ENCODE measurements at regions not wholly inside any gene's neighbourhood (a gene's known extent, or its start where the extent isn't known, plus 50 kb on each side); places are given as distances from the start of the nearest gene placed in this dataset.
"Not testable (repeated sequence)": the region's sequence is repeated elsewhere in the genome, so short reads cannot be mapped to it uniquely, and the experiment has no call there.

DNA sequence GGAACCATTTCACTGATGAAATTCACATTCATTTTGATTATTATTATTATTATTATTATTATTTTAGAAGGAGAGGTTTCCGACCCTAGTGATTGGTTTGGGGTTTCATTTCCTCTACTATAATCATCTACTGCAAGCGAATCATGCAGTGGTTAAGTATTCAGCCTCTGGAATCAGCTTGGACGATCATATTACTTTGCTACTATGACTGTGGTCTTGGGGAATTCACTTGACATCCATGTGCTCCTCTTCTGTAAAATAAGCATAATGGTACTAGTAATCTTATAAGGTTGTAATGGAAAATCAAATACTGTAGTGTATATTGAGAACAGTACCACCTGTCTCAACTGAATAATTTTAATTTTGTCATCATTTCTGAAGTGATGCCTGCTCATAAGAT lies 132.1 kb upstream of the SLC4A4 start:
- intact Hi-C loops (cut with micrococcal nuclease), result no loop called here
- no peak overlapping the region for H3K27ac Mint-ChIP-seq
- peaks cover 1% of the 10 kb centered on the region for H3K27me3 Mint-ChIP-seq
- H3K4me1 Mint-ChIP-seq (ENCODE audit: low read depth), result no peaks in the 10 kb centered on the region
- H3K36me3 Mint-ChIP-seq (ENCODE audit: low read depth), result no peaks in the 10 kb centered on the region
- H3K9me3 Mint-ChIP-seq, result no peaks in the 10 kb centered on the region
- H3K4me3 Mint-ChIP-seq, result no peak overlapping the region

DNA sequence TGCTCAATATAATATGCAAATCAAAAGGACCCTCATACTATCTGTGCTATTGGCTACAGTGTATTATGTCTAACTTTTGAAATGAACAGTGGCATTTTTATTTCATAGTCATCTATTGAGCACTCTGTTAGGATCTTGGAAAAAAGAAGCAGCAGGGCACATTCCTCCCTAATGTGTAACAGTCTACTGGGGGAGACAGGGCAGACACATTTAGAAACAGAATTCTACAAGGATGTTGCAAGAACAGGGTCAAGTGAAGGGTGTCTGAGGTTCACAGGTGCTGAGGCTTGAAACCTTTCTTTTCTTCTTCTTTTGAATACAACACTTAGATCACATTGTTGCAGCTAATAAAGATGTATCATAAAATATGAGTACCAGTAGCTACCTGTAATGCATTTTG lies 129.7 kb upstream of the SLC4A4 start:
- Mint-ChIP-seq H3K9me3 (no peaks in the 10 kb centered on the region), H3K36me3 (ENCODE audit: low read depth) (no peaks in the 10 kb centered on the region), H3K4me1 (ENCODE audit: low read depth) (no peaks in the 10 kb centered on the region), H3K27ac (no peak overlapping the region), H3K4me3 (no peak overlapping the region), H3K27me3 (peaks cover 1% of the 10 kb centered on the region)
- intact Hi-C loops (cut with micrococcal nuclease), result no loop called here

DNA sequence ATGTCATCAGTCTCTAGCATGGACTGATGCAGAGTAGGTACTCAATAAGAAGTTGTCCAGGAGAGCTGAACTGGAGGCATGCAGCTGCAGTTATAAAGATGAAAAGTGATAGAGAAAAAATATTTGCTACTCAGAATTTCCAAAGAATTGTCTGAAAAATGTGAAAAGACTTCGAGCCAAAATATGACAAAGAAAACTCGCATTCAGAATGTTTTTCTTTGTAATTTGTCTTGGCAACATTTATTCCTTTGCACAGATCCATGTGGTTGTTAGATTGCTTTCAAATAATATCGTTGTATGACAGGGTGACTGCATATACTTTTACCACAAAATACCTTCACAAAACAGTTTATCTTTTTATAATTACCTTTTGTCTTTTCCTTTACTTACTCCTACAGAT lies 128.0 kb upstream of the SLC4A4 start:
- Mint-ChIP-seq H3K4me1 (ENCODE audit: low read depth) (no peaks in the 10 kb centered on the region), H3K27me3 (peaks cover 1% of the 10 kb centered on the region), H3K36me3 (ENCODE audit: low read depth) (no peaks in the 10 kb centered on the region), H3K4me3 (no peak overlapping the region), H3K27ac (no peak overlapping the region), H3K9me3 (no peaks in the 10 kb centered on the region)
- intact Hi-C loops (cut with micrococcal nuclease), result no loop called here

DNA sequence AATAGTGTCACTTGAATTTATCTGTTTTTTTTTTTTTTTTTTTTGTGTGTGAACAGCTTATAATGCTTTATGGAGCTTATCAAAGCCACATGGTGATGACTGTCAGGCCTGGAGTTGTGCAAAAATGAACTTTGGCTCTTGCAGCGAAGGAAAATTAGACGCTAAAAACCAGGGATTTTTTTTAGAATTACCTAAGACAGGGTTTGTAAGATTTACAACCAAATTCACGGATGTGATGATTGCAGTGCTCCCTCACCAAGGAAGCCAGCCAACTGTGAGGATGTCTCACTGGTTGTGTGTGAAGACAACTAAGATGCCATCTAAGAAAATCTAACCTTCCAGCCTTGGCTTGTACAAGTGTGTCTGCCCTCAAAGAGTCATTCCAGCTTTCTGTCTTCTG lies 127.1 kb upstream of the SLC4A4 start:
- H3K4me3 Mint-ChIP-seq, result no peak overlapping the region
- no peak overlapping the region for H3K27ac Mint-ChIP-seq
- H3K27me3 Mint-ChIP-seq, result peaks cover 1% of the 10 kb centered on the region
- H3K36me3 Mint-ChIP-seq (ENCODE audit: low read depth), result no peaks in the 10 kb centered on the region
- H3K9me3 Mint-ChIP-seq, result no peaks in the 10 kb centered on the region
- intact Hi-C loops (cut with micrococcal nuclease), result no loop called here
- H3K4me1 Mint-ChIP-seq (ENCODE audit: low read depth), result no peaks in the 10 kb centered on the region

DNA sequence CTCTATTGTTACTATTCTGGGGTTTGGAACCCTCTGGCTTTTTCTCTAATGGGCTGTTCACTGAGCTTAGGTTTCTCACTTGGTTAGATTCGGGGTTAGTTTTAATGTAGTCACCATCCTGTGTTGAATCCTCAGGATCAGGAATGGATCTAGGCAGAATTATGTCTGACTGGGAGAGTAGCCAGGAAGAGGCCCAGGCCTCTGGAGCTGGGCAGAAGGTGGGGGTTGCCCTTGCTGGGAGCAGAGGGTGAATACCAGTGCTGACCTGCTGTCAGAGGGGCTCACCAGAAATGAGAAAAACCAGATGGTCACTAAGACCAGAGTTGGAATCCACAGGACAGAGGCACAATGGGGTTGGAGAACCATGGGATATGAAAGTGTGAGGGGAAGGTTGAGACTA lies 126.6 kb upstream of the SLC4A4 start:
- no peak overlapping the region for H3K4me3 Mint-ChIP-seq
- H3K36me3 Mint-ChIP-seq (ENCODE audit: low read depth), result no peaks in the 10 kb centered on the region
- H3K4me1 Mint-ChIP-seq (ENCODE audit: low read depth), result no peaks in the 10 kb centered on the region
- H3K27ac Mint-ChIP-seq, result no peak overlapping the region
- H3K27me3 Mint-ChIP-seq, result peaks cover 1% of the 10 kb centered on the region
- H3K9me3 Mint-ChIP-seq, result no peaks in the 10 kb centered on the region
- intact Hi-C loops (cut with micrococcal nuclease), result no loop called here

DNA sequence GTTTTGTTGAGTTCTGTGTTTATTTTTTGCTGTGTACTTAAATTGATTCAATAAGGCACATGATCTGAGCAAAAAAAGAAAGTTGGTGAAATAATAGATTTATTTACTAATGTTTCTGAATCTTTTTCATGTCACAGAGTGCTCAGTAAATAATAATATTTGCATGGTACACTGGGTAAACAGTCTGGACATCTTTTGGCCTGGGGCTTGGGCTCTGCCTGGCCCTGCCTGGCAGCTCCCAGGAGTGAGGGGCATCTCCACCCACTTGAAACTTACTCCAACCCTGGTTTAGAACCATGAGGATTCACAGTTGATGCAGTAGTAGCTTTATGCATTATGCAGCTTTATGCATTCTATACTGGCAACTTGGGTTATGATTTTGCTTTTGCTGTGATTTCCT lies 124.2 kb upstream of the SLC4A4 start:
- no peak overlapping the region for H3K27ac Mint-ChIP-seq
- no peaks in the 10 kb centered on the region for H3K4me1 Mint-ChIP-seq (ENCODE audit: low read depth)
- H3K4me3 Mint-ChIP-seq, result no peak overlapping the region
- intact Hi-C loops (cut with micrococcal nuclease), result no loop called here
- H3K9me3 Mint-ChIP-seq, result no peaks in the 10 kb centered on the region
- no peaks in the 10 kb centered on the region for H3K36me3 Mint-ChIP-seq (ENCODE audit: low read depth)
- peaks cover 1% of the 10 kb centered on the region for H3K27me3 Mint-ChIP-seq

DNA sequence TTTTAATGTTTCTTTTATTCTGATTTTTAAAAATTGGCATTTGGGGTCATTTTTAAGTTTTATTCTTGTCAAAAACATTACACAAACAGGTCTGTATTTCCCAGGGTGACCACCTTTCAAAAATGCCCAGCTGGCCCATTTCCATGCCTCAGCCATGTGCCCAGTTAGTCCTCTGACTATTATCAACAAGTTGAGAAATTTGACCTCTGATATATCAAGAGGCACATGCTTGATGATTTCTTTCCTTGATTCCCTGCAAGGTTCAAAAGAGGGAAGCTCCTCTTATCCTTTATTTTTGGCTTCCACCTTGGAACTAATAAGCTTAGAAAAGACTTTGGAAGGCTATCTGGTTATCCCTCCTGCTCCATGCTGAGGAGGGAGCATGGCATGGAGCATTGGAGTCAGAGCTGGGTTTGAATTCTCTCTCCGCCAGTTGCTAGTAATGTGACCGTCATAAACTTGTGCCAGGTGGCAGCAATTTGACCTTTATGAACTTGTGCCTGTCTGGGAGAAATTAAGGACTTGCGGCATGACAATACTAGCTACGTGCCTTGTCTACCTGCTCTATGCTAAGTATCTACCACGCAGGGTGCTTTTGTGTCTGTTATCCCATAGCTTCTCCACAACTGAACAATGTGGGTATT lies 122.4 kb upstream of the SLC4A4 start:
- Mint-ChIP-seq H3K4me3 (no peak overlapping the region), H3K4me1 (ENCODE audit: low read depth) (no peaks in the 10 kb centered on the region), H3K27me3 (no peaks in the 10 kb centered on the region), H3K9me3 (no peaks in the 10 kb centered on the region), H3K36me3 (ENCODE audit: low read depth) (no peaks in the 10 kb centered on the region), H3K27ac (no peak overlapping the region)
- intact Hi-C loops (cut with micrococcal nuclease), result no loop called here

DNA sequence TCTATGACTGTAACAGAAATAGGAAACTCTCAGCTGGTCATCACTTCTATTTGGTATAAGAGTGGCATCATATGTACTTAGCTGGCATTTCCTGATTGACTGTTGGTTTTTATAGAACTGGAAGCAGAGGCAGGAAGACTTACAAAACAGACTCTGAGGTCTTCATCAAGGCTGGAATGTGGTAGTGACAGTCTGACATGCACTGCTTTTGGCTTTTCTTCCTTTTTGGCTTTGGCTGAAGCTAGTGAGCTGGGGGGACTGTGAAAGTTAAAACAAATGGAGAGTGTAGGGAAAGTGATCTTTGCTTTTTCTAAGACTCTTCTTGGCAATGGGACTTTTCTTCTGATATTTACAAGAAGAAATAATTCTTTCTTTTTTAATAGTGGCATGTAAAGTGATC lies 121.1 kb upstream of the SLC4A4 start:
- intact Hi-C loops (cut with micrococcal nuclease), result no loop called here
- no peaks in the 10 kb centered on the region for H3K9me3 Mint-ChIP-seq
- no peaks in the 10 kb centered on the region for H3K27me3 Mint-ChIP-seq
- H3K4me3 Mint-ChIP-seq, result no peak overlapping the region
- H3K27ac Mint-ChIP-seq, result no peak overlapping the region
- no peaks in the 10 kb centered on the region for H3K36me3 Mint-ChIP-seq (ENCODE audit: low read depth)
- no peaks in the 10 kb centered on the region for H3K4me1 Mint-ChIP-seq (ENCODE audit: low read depth)

DNA sequence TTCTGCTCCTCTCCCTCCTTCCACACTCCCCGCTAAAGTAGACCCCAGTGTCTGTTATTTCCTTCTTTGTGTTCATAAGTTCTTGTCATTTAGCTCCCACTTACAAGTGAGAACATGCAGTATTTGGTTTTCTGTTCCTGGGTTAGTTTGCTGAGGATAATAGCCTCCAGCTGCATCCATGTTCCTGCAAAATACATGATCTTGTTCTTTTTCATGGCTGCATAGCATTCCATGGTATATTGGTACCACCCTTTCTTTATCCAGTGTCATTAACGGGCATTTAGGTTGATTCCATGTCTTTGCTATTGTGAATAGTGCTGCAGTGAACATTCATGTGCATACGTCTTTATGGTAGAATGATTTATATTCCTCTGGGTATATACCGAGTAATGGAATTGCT lies 118.0 kb upstream of the SLC4A4 start:
- H3K27me3 Mint-ChIP-seq; H3K4me1 Mint-ChIP-seq (ENCODE audit: low read depth); H3K4me3 Mint-ChIP-seq; H3K27ac Mint-ChIP-seq; intact Hi-C loops (cut with micrococcal nuclease); H3K9me3 Mint-ChIP-seq; H3K36me3 Mint-ChIP-seq (ENCODE audit: low read depth): not testable (repeated sequence)

DNA sequence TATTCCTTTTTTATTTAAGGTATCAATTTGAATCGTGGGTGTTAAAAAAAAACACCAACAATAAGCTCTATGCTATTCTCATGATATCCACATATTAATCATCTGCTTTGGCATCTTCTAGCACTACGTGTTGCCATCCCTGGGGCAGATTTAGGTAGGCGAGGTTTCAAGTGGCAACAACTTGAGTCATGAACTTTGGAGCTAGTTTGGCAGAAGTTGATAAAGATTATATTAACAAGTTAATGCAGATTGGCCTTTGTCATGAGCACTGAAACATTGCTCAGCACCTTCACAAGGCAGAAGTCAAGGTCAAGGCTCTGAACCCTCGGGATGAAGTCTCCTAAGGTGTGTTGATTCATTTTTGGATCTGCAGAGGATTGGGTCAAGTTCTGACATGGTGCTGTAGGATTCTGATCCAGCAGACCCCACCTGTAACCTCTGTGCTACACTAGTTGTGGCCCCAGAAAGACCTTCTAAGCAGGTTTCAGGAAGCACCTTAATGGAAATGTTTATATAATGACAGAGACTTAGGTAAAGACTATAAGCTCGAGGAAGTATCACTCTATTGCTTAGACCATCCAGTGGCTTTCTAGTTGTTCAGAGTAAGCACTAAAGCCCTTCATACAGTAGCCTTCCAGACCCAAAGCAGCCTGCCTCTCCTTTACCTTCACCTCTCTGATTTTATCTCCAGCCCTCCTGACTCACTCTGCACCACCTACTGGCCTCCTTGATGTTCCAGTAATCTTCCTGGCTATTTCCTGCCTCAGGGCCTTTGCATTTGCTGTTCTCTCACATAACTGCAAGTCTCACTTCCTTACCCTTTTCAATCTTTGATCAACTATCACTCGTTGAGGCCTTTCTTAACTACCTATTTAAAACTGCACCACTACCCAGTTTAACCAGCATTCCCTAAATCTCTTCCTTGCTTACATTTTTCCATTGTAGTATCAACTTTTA lies 117.0 kb upstream of the SLC4A4 start:
- Mint-ChIP-seq H3K9me3 (no peaks in the 10 kb centered on the region), H3K4me1 (ENCODE audit: low read depth) (no peaks in the 10 kb centered on the region), H3K36me3 (ENCODE audit: low read depth) (no peaks in the 10 kb centered on the region), H3K27ac (no peak overlapping the region), H3K27me3 (no peaks in the 10 kb centered on the region), H3K4me3 (no peak overlapping the region)
- intact Hi-C loops (cut with micrococcal nuclease), result no loop called here

DNA sequence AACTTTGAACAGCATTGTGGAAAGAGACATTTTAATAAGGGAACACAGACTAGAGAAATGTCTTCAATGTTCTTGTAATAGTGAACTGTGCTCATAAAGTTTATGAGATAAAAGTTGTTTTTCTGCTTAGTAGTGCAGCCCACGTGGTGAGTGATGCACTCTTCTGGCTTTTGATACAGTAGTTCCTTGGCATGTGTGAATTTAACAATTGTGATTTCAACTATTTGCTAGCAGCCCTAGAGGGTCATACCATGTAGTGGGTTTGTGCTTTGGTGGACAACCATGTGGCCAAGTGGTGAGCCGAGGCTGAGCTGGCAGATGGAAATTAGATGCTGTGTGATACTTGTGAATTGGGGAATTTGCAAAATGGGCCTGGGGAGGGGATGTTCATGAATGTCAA lies 116.2 kb upstream of the SLC4A4 start:
- H3K27ac Mint-ChIP-seq, result no peak overlapping the region
- H3K36me3 Mint-ChIP-seq (ENCODE audit: low read depth), result no peaks in the 10 kb centered on the region
- no peaks in the 10 kb centered on the region for H3K9me3 Mint-ChIP-seq
- no peak overlapping the region for H3K4me3 Mint-ChIP-seq
- H3K4me1 Mint-ChIP-seq (ENCODE audit: low read depth), result no peaks in the 10 kb centered on the region
- intact Hi-C loops (cut with micrococcal nuclease), result no loop called here
- H3K27me3 Mint-ChIP-seq, result peaks cover 2% of the 10 kb centered on the region

DNA sequence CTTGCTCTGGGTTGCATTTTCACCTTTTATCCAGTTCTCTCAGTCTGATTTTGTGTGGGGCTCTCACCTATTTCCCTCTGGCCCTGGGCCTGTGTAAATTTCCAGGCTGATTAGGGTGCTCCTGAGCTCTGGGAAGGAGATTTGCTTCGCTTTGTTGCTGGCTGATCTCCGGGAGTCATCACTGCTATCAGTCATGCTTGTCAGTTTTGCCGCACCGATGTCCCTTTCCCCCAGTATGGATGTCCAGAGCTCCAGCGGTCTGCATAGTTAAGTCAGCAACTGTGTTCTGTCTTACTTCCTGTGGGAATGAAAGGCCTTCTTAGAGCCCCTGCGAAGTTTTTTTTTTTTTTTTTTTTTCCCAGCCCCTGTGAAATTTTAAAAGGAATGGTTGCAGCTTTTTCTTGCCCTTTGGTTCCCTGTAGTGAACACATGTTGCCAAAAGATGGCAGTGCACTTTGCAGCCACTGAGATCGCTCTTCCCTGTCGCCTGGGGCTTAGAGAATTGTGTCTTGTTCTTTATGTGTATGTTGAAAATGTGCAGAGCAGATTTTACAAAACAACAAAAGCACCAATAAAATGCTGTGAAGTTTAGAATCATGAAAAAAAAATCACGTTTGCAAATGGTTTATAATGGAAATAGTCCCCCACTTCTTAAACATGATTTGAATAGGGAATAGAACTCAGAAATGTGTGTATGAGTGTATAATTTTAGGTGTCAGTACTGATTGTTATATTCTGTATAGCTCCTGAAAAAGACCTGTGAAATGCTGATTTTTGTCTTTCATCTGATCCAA lies 109.1 kb upstream of the SLC4A4 start:
- intact Hi-C loops (cut with micrococcal nuclease), result loop anchor here (2.0 kb wide), 1 partner anchor 483 kb away; no protein-coding TSS in a partner anchor
- no peaks in the 10 kb centered on the region for H3K9me3 Mint-ChIP-seq
- no peaks in the 10 kb centered on the region for H3K36me3 Mint-ChIP-seq (ENCODE audit: low read depth)
- no peaks in the 10 kb centered on the region for H3K4me1 Mint-ChIP-seq (ENCODE audit: low read depth)
- H3K4me3 Mint-ChIP-seq, result no peak overlapping the region
- H3K27ac Mint-ChIP-seq, result no peak overlapping the region
- peaks cover 14% of the 10 kb centered on the region for H3K27me3 Mint-ChIP-seq

DNA sequence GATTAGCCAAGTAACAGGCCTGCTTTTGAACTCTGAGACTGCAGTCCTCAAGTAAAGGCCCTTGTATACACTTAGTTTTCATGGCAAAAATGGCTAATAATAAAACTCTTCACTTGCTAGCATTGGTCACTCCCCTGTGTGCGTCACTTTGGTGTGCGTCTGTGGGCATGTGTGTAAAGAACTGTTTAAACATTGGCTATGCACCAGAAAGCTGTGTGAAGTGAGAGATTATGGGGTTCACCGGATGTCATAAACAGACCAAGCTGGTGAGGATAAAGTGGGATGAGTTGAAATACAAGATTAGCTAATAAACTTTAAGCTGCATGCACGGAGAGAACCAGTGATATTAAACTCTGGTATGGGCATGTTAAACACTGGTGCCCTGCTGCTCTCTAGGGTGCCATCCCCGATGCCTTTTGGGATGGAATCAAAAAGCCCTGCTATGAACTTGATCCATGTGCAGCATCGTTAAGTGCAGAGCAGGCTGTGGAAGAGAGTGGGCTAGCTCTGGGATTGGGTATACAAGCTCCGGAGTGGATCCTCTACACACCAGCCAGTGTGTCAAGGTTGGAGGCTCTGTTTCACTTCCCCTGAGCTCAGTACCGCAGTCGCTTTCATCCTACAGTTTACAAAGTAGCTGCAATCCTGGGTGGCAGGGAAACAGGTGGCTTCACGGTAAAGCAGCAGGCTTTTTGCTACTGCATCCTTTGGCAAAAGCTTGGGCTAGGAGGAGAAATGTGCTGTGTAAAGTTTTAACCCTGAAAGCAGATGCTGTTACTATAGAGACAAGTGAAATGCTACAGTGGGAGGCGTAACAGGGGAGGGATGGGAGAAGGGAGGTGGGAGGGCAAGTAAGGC lies 108.3 kb upstream of the SLC4A4 start:
- Mint-ChIP-seq H3K9me3 (no peaks in the 10 kb centered on the region), H3K36me3 (ENCODE audit: low read depth) (no peaks in the 10 kb centered on the region), H3K27me3 (peaks cover 14% of the 10 kb centered on the region), H3K27ac (no peak overlapping the region), H3K4me1 (ENCODE audit: low read depth) (no peaks in the 10 kb centered on the region), H3K4me3 (no peak overlapping the region)
- intact Hi-C loops (cut with micrococcal nuclease), result no loop called here
